Gastroesophageal sphincter (tissue), 3 donors: ENCODE measurements at regions not wholly inside any gene's neighbourhood (a gene's known extent, or its start where the extent isn't known, plus 50 kb on each side); places are given as distances from the start of the nearest gene placed in this dataset.

Experiments
- POLR2A ChIP-seq, 2 donors: fragments of 450-650 bp; IDR thresholded peaks; one replicate each; pipeline ENCODE4 v1.6.1; 2017; ENCODE audit warnings: antibody characterized with exemption in 2 of 2, mild to moderate bottlenecking in 2 of 2, moderate library complexity in 1 of 2
- POLR2AphosphoS5 ChIP-seq: sonication (generic); formaldehyde crosslinking; IDR thresholded peaks from one replicate; pipeline ENCODE4 v1.6.1; 2017; ENCODE audit warnings: antibody characterized with exemption
- TF ChIP-seq, protein P1 (sequence below), 4 experiments: fragments of 200-600 bp in 2 of 4; fragments of 450-650 bp in 2 of 4; sonication (generic) in 1 of 4; IDR thresholded peaks; one replicate each; pipeline ENCODE4 v1.5.1; 2017 to 2019; ENCODE audit warnings: antibody characterized with exemption in 4 of 4, mild to moderate bottlenecking in 2 of 4, moderate library complexity in 2 of 4

DNA sequence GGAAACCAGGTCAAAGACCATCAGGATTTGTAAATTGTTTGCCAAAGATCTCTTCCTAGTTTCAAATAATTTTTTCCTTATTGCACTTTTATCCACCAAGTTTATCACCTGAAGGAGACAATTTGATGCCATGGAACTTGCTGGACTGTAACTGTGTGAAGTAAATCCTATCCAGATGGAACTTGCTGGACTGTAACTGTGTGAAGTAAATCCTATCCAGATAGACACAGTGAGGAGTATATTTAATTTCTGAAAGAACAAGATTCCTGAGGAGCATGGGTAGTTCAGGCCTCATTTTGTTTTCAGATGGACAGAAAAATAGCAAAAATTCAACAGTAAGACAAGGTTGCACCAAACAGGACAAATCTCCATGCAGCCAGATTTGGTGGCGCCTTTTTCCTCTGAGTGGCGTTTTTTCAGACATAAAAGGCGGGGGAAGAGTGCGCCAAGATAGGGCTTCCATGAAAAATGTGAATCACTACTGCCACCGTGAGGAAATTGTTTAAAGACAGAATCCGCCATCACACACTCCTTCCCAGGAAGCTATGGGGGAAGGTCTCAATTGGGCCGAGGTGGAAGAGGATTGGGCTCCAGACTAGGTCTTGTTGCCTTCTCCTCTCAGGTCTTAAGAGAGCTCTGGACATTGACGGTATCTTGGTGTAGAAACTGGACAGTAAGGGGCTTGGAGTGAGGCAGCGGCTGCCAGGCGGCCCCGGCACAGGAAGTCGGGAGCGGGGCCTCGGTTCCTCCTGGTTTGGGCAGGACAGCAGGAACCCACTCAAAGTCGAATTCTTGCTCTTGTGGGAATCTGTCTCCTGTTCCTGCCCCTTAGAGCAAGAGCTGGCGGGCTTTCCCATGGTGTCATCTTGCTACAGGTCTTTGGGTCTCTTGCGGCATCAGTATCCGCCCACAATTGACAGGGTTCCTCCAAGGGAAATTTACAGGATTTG lies 234.7 kb downstream of the OR13H1 start:
- TF ChIP-seq, protein P1, sequence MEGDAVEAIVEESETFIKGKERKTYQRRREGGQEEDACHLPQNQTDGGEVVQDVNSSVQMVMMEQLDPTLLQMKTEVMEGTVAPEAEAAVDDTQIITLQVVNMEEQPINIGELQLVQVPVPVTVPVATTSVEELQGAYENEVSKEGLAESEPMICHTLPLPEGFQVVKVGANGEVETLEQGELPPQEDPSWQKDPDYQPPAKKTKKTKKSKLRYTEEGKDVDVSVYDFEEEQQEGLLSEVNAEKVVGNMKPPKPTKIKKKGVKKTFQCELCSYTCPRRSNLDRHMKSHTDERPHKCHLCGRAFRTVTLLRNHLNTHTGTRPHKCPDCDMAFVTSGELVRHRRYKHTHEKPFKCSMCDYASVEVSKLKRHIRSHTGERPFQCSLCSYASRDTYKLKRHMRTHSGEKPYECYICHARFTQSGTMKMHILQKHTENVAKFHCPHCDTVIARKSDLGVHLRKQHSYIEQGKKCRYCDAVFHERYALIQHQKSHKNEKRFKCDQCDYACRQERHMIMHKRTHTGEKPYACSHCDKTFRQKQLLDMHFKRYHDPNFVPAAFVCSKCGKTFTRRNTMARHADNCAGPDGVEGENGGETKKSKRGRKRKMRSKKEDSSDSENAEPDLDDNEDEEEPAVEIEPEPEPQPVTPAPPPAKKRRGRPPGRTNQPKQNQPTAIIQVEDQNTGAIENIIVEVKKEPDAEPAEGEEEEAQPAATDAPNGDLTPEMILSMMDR (IDR thresholded peaks at IDR 0.05), result peak in 1 of 4 experiments; percentile 64
- TF ChIP-seq POLR2AphosphoS5, result no peak
- no peak for TF ChIP-seq POLR2A (IDR thresholded peaks at IDR 0.05)
